GM23248 (cell line): ENCODE measurements at regions not wholly inside any gene's neighbourhood (a gene's known extent, or its start where the extent isn't known, plus 50 kb on each side); places are given as distances from the start of the nearest gene placed in this dataset.

ENCODE experiments used
- DNase-seq: peaks from one replicate; pipeline ENCODE4 v3.0.0-alpha.2; 2015
- H2AFZ ChIP-seq: fragments of 200-600 bp; sonication (generic); 2 replicates; pipeline ENCODE4 v1.6.1; 2016; ENCODE audit warnings: antibody characterized with exemption
- H3F3A ChIP-seq: fragments of 200-600 bp; sonication (generic); 2 replicates; pipeline ENCODE4 v1.6.1; 2016; ENCODE audit warnings: mild to moderate bottlenecking, antibody characterized with exemption, mixed run types; ENCODE audit not compliant: insufficient read depth
- H3K27ac ChIP-seq: fragments of 200-600 bp; sonication (generic); 2 replicates; pipeline ENCODE4 v1.5.1; 2016; ENCODE audit warnings: mild to moderate bottlenecking
- H3K27me3 ChIP-seq: fragments of 200-600 bp; sonication (generic); replicated peaks from 2 replicates; pipeline ENCODE4 v1.6.1; 2016; ENCODE audit warnings: mild to moderate bottlenecking; ENCODE audit not compliant: insufficient read depth
- H3K36me3 ChIP-seq: fragments of 200-600 bp; sonication (generic); 2 replicates; pipeline ENCODE4 v1.6.1; 2016; ENCODE audit warnings: low read depth, mild to moderate bottlenecking
- H3K4me1 ChIP-seq: fragments of 200-600 bp; sonication (generic); 2 replicates; pipeline ENCODE4 v1.6.1; 2016; ENCODE audit warnings: mild to moderate bottlenecking; ENCODE audit not compliant: insufficient read depth
- H3K4me2 ChIP-seq: fragments of 200-600 bp; sonication (generic); one replicate; pipeline ENCODE4 v1.6.1; 2016; ENCODE audit warnings: mild to moderate bottlenecking; ENCODE audit not compliant: unreplicated experiment
- H3K4me3 ChIP-seq: fragments of 200-600 bp; sonication (generic); 2 replicates; pipeline ENCODE4 v1.5.1; 2016; ENCODE audit warnings: mild to moderate bottlenecking
- H3K79me2 ChIP-seq: fragments of 200-600 bp; sonication (generic); 2 replicates; pipeline ENCODE4 v1.6.1; 2016; ENCODE audit warnings: mild to moderate bottlenecking; ENCODE audit not compliant: insufficient read depth
- H3K9ac ChIP-seq: fragments of 200-600 bp; sonication (generic); 2 replicates; pipeline ENCODE4 v1.6.1; 2016; ENCODE audit warnings: mild to moderate bottlenecking
- H3K9me2 ChIP-seq: fragments of 200-600 bp; sonication (generic); 2 replicates; pipeline ENCODE4 v1.6.1; 2016; ENCODE audit warnings: mixed run types, mild to moderate bottlenecking, moderate library complexity; ENCODE audit not compliant: insufficient read depth
- H3K9me3 ChIP-seq: fragments of 200-600 bp; sonication (generic); one replicate; pipeline ENCODE4 v1.6.1; 2017; ENCODE audit warnings: low read depth
- H4K20me1 ChIP-seq: fragments of 200-600 bp; sonication (generic); 2 replicates; pipeline ENCODE4 v1.6.0; 2016; ENCODE audit not compliant: insufficient read depth
- EZH2 ChIP-seq: fragments of 200-600 bp; sonication (generic); IDR thresholded peaks from 2 replicates; pipeline ENCODE4 v1.6.1; 2018; ENCODE audit warnings: antibody characterized with exemption, mild to moderate bottlenecking; ENCODE audit not compliant: insufficient read depth, poor library complexity, severe bottlenecking
- EZH2phosphoT487 ChIP-seq: fragments of 200-600 bp; sonication (generic); IDR thresholded peaks from 2 replicates; pipeline ENCODE4 v1.6.1; 2018; ENCODE audit warnings: antibody characterized with exemption, moderate library complexity, mild to moderate bottlenecking, low read depth; ENCODE audit not compliant: insufficient read depth
- WGBS, 2 experiments: methylation state at CpG; one replicate each; pipeline ENCODE4 v1.1.6; 2015 to 2017; ENCODE audit warnings: low lambda C conversion rate in 2 of 2, low coverage in 1 of 2; ENCODE audit errors: missing lambda C conversion rate in 2 of 2; 5-methylcytosine and 5-hydroxymethylcytosine counted together
- in situ Hi-C: fragments of 300-500 bp; cut with MboI; formaldehyde crosslinking; loops from 2 replicates; pipeline ENCODE4 v1.15.0; 2020

GRCh38 chr9:95678759-95679158 is 162.0 kb upstream of the PTCH1 start:
- DNase-seq = no peak
- WGBS, 2 experiments = 32 to 40% methylated on average over 2 of the region's 2 CpGs

GRCh38 chr9:95670122-95670521 is 153.4 kb upstream of the PTCH1 start:
- Histone ChIP-seq H3K9me2 (no peaks in the 10 kb centered on the region), H3K36me3 (no peaks in the 10 kb centered on the region), H3K4me1 (no peaks in the 10 kb centered on the region), H3K27me3 (peaks cover 17% of the 10 kb centered on the region), H3K4me2 (no peak overlapping the region), H4K20me1 (no peaks in the 10 kb centered on the region), H3K27ac (no peak overlapping the region), H3F3A (no peaks in the 10 kb centered on the region), H3K4me3 (no peak overlapping the region), H3K9ac (no peak overlapping the region), H3K9me3 (no peaks in the 10 kb centered on the region), H2AFZ (no peak overlapping the region), H3K79me2 (no peaks in the 10 kb centered on the region)
- 27% methylated on average over 15 of the region's 15 CpGs for WGBS, 2 experiments
- no peak for TF ChIP-seq EZH2
- no peak for TF ChIP-seq EZH2phosphoT487
- in situ Hi-C loops = no loop called here
- no peak for DNase-seq

More at GRCh38 chr9:95678759-95679158, 162.0 kb upstream of the PTCH1 start:
- Histone ChIP-seq H3K4me2 (no peak overlapping the region), H3K4me1 (no peaks in the 10 kb centered on the region), H4K20me1 (no peaks in the 10 kb centered on the region), H3F3A (no peaks in the 10 kb centered on the region), H2AFZ (no peak overlapping the region), H3K9me3 (no peaks in the 10 kb centered on the region), H3K36me3 (no peaks in the 10 kb centered on the region), H3K9me2 (no peaks in the 10 kb centered on the region), H3K27me3 (no peaks in the 10 kb centered on the region), H3K4me3 (no peak overlapping the region), H3K9ac (no peak overlapping the region), H3K79me2 (no peaks in the 10 kb centered on the region), H3K27ac (no peak overlapping the region)
- TF ChIP-seq EZH2phosphoT487 (no peak), EZH2 (no peak)
- in situ Hi-C loops = no loop called here

GRCh38 chr9:95669253-95669652 is 152.5 kb upstream of the PTCH1 start:
- H3K27me3 ChIP-seq = peaks cover 17% of the 10 kb centered on the region
- no peak overlapping the region for H3K9ac ChIP-seq
- H3K79me2 ChIP-seq = no peaks in the 10 kb centered on the region
- no peaks in the 10 kb centered on the region for H3F3A ChIP-seq
- H3K4me2 ChIP-seq = no peak overlapping the region
- no peak overlapping the region for H2AFZ ChIP-seq
- no peak overlapping the region for H3K4me3 ChIP-seq
- DNase-seq = no peak
- H3K4me1 ChIP-seq = no peaks in the 10 kb centered on the region
- no peaks in the 10 kb centered on the region for H3K9me2 ChIP-seq
- 27 to 41% methylated on average over 7 of the region's 7 CpGs for WGBS, 2 experiments
- no peak for TF ChIP-seq EZH2
- no peak for TF ChIP-seq EZH2phosphoT487
- no peaks in the 10 kb centered on the region for H3K36me3 ChIP-seq
- H3K27ac ChIP-seq = no peak overlapping the region
- no peaks in the 10 kb centered on the region for H4K20me1 ChIP-seq
- no peaks in the 10 kb centered on the region for H3K9me3 ChIP-seq
- in situ Hi-C loops = no loop called here

- no peak overlapping the region for H3K9ac ChIP-seq
- no peak for DNase-seq
- TF ChIP-seq EZH2phosphoT487 (no peak), EZH2 (no peak)
- peaks cover 17% of the 10 kb centered on the region for H3K27me3 ChIP-seq
- H3K4me3 ChIP-seq = no peak overlapping the region
- H4K20me1 ChIP-seq = no peaks in the 10 kb centered on the region
- H3K36me3 ChIP-seq = no peaks in the 10 kb centered on the region
- no peaks in the 10 kb centered on the region for H3F3A ChIP-seq
- no peaks in the 10 kb centered on the region for H3K4me1 ChIP-seq
- no peak overlapping the region for H3K27ac ChIP-seq
- no peaks in the 10 kb centered on the region for H3K9me3 ChIP-seq
- H3K4me2 ChIP-seq = no peak overlapping the region
- no peaks in the 10 kb centered on the region for H3K9me2 ChIP-seq
- no peak overlapping the region for H2AFZ ChIP-seq
- in situ Hi-C loops = no loop called here
- 40 to 42% methylated on average over 2 of the region's 2 CpGs for WGBS, 2 experiments
- no peaks in the 10 kb centered on the region for H3K79me2 ChIP-seq
These were observed 151.0 kb upstream of the PTCH1 start for GRCh38 chr9:95667789-95668188.

- in situ Hi-C loops = no loop called here
These were observed 150.0 kb upstream of the PTCH1 start for GRCh38 chr9:95666785-95667155.

More at GRCh38 chr9:95666785-95667155, 150.0 kb upstream of the PTCH1 start:
- H3K9me3 ChIP-seq = no peaks in the 10 kb centered on the region
- no peaks in the 10 kb centered on the region for H3K79me2 ChIP-seq
- no peaks in the 10 kb centered on the region for H3K4me1 ChIP-seq
- H3F3A ChIP-seq = no peaks in the 10 kb centered on the region
- no peaks in the 10 kb centered on the region for H3K9me2 ChIP-seq
- TF ChIP-seq EZH2 (no peak), EZH2phosphoT487 (no peak)
- DNase-seq = no peak
- H3K9ac ChIP-seq = no peak overlapping the region
- H3K4me3 ChIP-seq = no peak overlapping the region
- no peaks in the 10 kb centered on the region for H3K36me3 ChIP-seq
- WGBS, 2 experiments = 70 to 76% methylated on average over 4 of the region's 4 CpGs
- H3K4me2 ChIP-seq = no peak overlapping the region
- H3K27me3 ChIP-seq = peaks cover 14% of the 10 kb centered on the region; the same call in 1 of the 2 replicates
- H2AFZ ChIP-seq = no peak overlapping the region
- H4K20me1 ChIP-seq = no peaks in the 10 kb centered on the region
- no peak overlapping the region for H3K27ac ChIP-seq
